ENCODE measurements at regions not wholly inside any gene's neighbourhood (a gene's known extent, or its start where the extent isn't known, plus 50 kb on each side); places are given as distances from the start of the nearest gene placed in this dataset.

DNA sequence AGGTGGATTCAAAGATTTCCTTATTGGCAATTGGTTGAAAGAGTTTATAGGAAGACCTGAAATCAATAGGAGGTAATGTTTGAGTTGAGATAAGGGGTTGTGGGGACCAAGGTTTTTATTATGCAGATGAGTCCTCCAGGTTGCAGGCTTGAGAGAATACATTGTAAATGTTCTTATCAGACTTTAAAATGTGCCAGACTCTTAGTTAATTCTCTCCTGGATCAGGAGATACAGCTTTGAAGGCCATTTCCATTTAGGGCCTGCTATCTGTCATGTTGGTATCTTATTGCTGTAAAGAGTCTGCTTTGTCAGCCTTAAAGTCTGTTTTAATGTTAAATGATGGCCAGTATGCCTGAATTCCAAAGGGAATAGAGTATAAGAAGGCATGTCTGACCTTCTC lies 61.8 kb upstream of the CALCR start:
- no peak for DNase-seq

DNA sequence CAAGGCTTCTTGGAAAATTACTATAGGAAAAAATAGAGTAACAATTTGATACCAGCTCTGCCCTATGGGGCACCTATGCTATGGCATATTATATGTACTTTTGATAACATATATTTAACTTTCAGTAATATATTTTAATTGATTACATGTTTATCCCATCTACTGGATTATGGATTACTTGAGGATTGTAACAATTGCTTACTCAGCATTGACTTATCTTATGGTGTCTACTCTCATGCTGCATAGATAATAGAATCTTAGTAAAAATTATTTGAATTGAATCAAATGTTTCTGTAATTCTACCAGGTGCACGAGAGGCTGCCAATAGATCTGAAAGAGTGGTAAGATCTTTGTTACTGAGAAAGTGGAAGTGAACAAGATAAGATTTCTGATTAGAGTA lies 57.8 kb upstream of the CALCR start:
- DNase-seq: no peak

DNA sequence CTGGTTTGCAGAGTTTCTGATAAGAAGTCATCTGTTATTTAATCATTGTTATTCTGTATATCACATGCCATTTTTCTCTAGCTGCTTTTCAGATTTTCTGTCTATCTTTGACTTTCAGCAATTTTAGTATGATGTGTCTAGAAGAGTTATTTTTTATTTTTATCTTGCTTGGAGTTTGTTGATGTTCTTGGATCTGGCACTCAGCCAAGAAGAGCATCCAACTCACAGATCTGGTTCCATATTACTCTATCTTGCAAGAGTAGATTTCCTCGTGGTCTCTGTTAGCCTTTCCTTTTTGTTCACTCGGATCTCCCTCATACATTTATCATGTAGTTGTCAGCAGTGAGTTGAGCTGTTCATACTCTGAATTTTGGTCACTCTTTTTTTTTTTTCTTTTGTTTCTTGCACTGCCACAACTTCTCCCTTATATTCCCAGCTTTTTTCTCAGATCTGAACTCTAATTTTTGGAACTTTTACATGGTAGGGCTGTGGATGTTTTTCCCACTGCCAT lies 54.8 kb upstream of the CALCR start:
- no peak for DNase-seq

DNA sequence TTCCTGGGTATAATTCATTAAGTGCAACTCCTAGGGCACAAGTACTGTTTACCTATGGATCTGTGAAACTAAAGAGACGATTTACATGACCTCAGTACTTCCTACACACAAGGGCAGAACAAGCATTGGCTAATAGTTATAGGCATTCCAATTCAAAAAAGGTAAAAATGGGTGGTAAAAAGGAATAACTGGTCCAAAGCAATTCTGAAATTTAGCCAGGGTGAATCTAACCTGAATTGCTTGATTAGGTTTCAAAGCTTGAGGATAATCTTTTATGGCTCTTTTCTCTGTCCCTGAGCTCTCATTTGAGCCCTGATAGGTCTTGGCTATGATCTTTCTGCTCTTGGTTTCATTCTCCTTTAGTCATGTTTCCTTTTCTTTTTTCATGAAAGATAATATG lies 52.3 kb upstream of the CALCR start:
- no peak for DNase-seq

Measured in activated CD4-positive, alpha-beta T cell treated with anti-CD3 and anti-CD28 coated beads for 48 hours (primary cell).